Ovary (tissue), 7 donors: ENCODE measurements at regions not wholly inside any gene's neighbourhood (a gene's known extent, or its start where the extent isn't known, plus 50 kb on each side); places are given as distances from the start of the nearest gene placed in this dataset.

Source experiments
- DNase-seq, 5 donors: peaks; one replicate each; pipeline ENCODE4 v3.0.0-alpha.2; 2019 to 2020
- H3K27ac ChIP-seq, 2 donors: fragments of 200-600 bp; one replicate each; pipeline versions ENCODE4 v1.5.1 to v1.8.0; 2019 to 2022
- H3K27me3 ChIP-seq: fragments of 200-600 bp; one replicate; pipeline ENCODE4 v1.8.0; 2022
- H3K36me3 ChIP-seq: fragments of 200-600 bp; sonication (generic); one replicate; pipeline ENCODE4 v1.5.1; 2019
- H3K4me1 ChIP-seq: one replicate; pipeline ENCODE4 v1.8.1; 2013; ENCODE audit warnings: mild to moderate bottlenecking, moderate library complexity; ENCODE audit not compliant: insufficient read depth
- H3K4me3 ChIP-seq: fragments of 200-600 bp; sonication (generic); one replicate; pipeline ENCODE4 v1.5.1; 2017
- H3K9me3 ChIP-seq, 2 donors: fragments of 200-600 bp in 1 of 2; sonication (generic) in 1 of 2; one replicate each; pipeline versions ENCODE4 v1.5.1 to v1.8.1; 2013 to 2019; ENCODE audit warnings: mild to moderate bottlenecking in 1 of 2, moderate library complexity in 1 of 2
- EP300 ChIP-seq: sonication (generic); formaldehyde crosslinking; IDR thresholded peaks from one replicate; pipeline ENCODE4 v1.6.1; 2017; ENCODE audit warnings: antibody characterized with exemption
- POLR2A ChIP-seq: fragments of 450-650 bp; IDR thresholded peaks from one replicate; pipeline ENCODE4 v1.6.1; 2017; ENCODE audit warnings: antibody characterized with exemption, mild to moderate bottlenecking, moderate library complexity
- WGBS, 3 donors: extraction: QIAGEN DNeasy Blood & Tissue Kit in 1 of 3; methylation state at CpG; one replicate each; pipeline versions ENCODE4 v1.1.5 to v1.1.7; 2013 to 2017; 5-methylcytosine and 5-hydroxymethylcytosine counted together
- intact Hi-C, 4 donors: fragments of 100-400 bp; cut with DNase I; formaldehyde crosslinking; loops; one replicate each; pipeline versions ENCODE4 v1.11.0 to v1.15.1; 2022 to 2023
- TF ChIP-seq, protein P1 (sequence below), 3 donors: fragments of 450-650 bp in 2 of 3; fragments of 200-600 bp in 1 of 3; IDR thresholded peaks; one replicate each; pipeline versions ENCODE4 v1.5.1 to v1.8.0; 2016 to 2022; ENCODE audit warnings: antibody characterized with exemption in 3 of 3, mild to moderate bottlenecking in 1 of 3
- donor health status: DM: no; HTN: no; CAD: no; lungs with moderate emphysema.
- donor health status: DM: no; HTN: no; CAD: no.
- donor health status: Bipolar disorder and iron deficiency.
- donor health status: DM: no; HTN: no; CAD: no.
- donor health status: DM: yes; HTN: yes; CAD: no.

DNA sequence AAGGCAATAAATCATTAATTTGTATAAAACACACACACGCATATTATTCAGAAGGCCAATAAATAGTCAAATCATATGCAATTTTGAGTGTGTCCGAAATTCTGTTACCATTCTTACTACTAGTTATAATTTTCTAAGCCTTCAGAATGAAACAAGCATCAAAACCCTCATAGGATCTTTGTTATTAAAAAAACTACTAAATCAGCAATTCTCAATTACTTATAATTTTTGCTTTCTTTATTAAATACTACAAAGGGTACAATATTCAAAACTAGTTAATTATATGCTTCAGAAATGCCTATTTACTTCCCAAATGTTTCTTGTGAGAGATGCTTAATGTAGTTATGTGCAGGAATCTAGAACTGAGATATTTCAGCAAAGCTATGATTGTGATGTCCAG, 413.1 kb upstream of the KIF2B start:
- Histone ChIP-seq H3K9me3 (no peaks in the 10 kb centered on the region), H3K4me1 (no peaks in the 10 kb centered on the region), H3K27ac (no peak overlapping the region), H3K36me3 (no peaks in the 10 kb centered on the region), H3K4me3 (no peak overlapping the region), H3K27me3 (no peaks in the 10 kb centered on the region)
- TF ChIP-seq, protein P1, sequence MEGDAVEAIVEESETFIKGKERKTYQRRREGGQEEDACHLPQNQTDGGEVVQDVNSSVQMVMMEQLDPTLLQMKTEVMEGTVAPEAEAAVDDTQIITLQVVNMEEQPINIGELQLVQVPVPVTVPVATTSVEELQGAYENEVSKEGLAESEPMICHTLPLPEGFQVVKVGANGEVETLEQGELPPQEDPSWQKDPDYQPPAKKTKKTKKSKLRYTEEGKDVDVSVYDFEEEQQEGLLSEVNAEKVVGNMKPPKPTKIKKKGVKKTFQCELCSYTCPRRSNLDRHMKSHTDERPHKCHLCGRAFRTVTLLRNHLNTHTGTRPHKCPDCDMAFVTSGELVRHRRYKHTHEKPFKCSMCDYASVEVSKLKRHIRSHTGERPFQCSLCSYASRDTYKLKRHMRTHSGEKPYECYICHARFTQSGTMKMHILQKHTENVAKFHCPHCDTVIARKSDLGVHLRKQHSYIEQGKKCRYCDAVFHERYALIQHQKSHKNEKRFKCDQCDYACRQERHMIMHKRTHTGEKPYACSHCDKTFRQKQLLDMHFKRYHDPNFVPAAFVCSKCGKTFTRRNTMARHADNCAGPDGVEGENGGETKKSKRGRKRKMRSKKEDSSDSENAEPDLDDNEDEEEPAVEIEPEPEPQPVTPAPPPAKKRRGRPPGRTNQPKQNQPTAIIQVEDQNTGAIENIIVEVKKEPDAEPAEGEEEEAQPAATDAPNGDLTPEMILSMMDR (IDR thresholded peaks at IDR 0.05): no peak
- TF ChIP-seq EP300 (no peak), POLR2A (no peak)
- WGBS, 3 donors: 60 to 71% (median 64%) methylated on average over 2 of the region's 2 CpGs
- intact Hi-C loops: loop anchor here in 1 of 4 donors (10.0 kb wide), 1 partner anchor 55 kb away; no protein-coding TSS in a partner anchor
- DNase-seq: no peak

DNA sequence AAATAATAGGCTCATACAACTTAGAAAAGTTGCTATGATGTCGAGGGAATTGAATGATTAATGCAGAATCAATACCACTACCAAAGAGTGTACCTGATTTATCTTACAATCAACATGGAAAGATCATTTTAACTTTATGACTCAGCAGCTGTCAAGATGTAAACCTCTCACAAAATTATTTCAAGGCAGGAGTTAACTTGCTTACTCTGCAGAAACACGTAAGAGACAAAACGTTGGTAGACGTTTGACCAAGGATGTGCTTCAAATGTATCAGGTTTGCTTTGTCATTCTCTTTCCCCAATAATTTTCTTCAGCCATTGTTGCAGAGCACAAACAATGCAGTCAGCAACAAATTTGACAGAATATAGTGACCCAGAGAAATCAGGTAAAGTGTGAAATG, 415.8 kb upstream of the KIF2B start:
- Histone ChIP-seq H3K27ac (no peak overlapping the region), H3K27me3 (no peaks in the 10 kb centered on the region), H3K9me3 (no peaks in the 10 kb centered on the region), H3K4me1 (no peaks in the 10 kb centered on the region), H3K36me3 (no peaks in the 10 kb centered on the region), H3K4me3 (no peak overlapping the region)
- 77 to 81% (median 79%) methylated on average over 4 of the region's 4 CpGs for WGBS, 3 donors
- DNase-seq: no peak
- TF ChIP-seq, protein P1 (IDR thresholded peaks at IDR 0.05): no peak
- no peak for TF ChIP-seq POLR2A
- no peak for TF ChIP-seq EP300
- intact Hi-C loops: loop anchor here in 1 of 4 donors (10.0 kb wide), 1 partner anchor 58 kb away; no protein-coding TSS in a partner anchor

GRCh38 chr17:53391197-53391596, 431.5 kb upstream of the KIF2B start:
- H3K4me3 ChIP-seq: no peak overlapping the region
- no peaks in the 10 kb centered on the region for H3K9me3 ChIP-seq
- H3K4me1 ChIP-seq: no peaks in the 10 kb centered on the region
- intact Hi-C loops: no loop called here
- no peaks in the 10 kb centered on the region for H3K27me3 ChIP-seq
- no peak overlapping the region for H3K27ac ChIP-seq
- TF ChIP-seq, protein P1 (IDR thresholded peaks at IDR 0.05): no peak
- no peak for TF ChIP-seq POLR2A
- TF ChIP-seq EP300: no peak
- no peaks in the 10 kb centered on the region for H3K36me3 ChIP-seq
- no peak for DNase-seq
- 66 to 77% (median 75%) methylated on average over 6 of the region's 6 CpGs for WGBS, 3 donors

GRCh38 chr17:53390575-53390974, 432.2 kb upstream of the KIF2B start:
- intact Hi-C loops: no loop called here

More at GRCh38 chr17:53390575-53390974, 432.2 kb upstream of the KIF2B start:
- TF ChIP-seq, protein P1 (IDR thresholded peaks at IDR 0.05): no peak
- TF ChIP-seq EP300 (no peak), POLR2A (no peak)
- 26 to 37% (median 29%) methylated on average over 2 of the region's 2 CpGs for WGBS, 3 donors
- no peak for DNase-seq
- Histone ChIP-seq H3K27me3 (no peaks in the 10 kb centered on the region), H3K4me1 (no peaks in the 10 kb centered on the region), H3K9me3 (no peaks in the 10 kb centered on the region), H3K27ac (no peak overlapping the region), H3K4me3 (no peak overlapping the region), H3K36me3 (no peaks in the 10 kb centered on the region)
